HEK293 (cell line): ENCODE measurements at regions not wholly inside any gene's neighbourhood (a gene's known extent, or its start where the extent isn't known, plus 50 kb on each side); places are given as distances from the start of the nearest gene placed in this dataset.

Source experiments
- CTCF ChIA-PET: fragments of 350-600 bp; formaldehyde crosslinking; extraction: SDS; loops from one replicate; lab custom pipeline; 2021; ENCODE audit warnings: antibody characterized with exemption; lab: Yijun Ruan, JAX
- POLR2A ChIA-PET: fragments of 300-600 bp; formaldehyde crosslinking; extraction: SDS; loops from one replicate; lab custom pipeline; 2020; ENCODE audit warnings: antibody characterized with exemption, inconsistent platforms; lab: Yijun Ruan, JAX
- H3K27ac ChIP-seq: fragments of 200-500 bp; sonication (Bioruptor generic); 2 replicates; pipeline ENCODE4 v1.5.1; 2014; ENCODE audit warnings: low read depth, low read length, control low read depth, inconsistent platforms; ENCODE audit errors: extremely low read depth
- H3K36me3 ChIP-seq, 2 experiments: fragments of 200-500 bp in 1 of 2; sonication (Bioruptor generic) in 1 of 2; 1 replicate in 1 of 2; 2 replicates in 1 of 2; pipeline ENCODE4 v1.5.1; 2014 to 2017; ENCODE audit warnings: inconsistent platforms in 2 of 2, low read length in 2 of 2; ENCODE audit not compliant: control insufficient read depth in 2 of 2, insufficient read depth in 1 of 2
- H3K4me1 ChIP-seq: fragments of 200-500 bp; sonication (Bioruptor generic); 2 replicates; pipeline ENCODE4 v1.5.1; 2014; ENCODE audit warnings: mild to moderate bottlenecking, low read length, inconsistent platforms; ENCODE audit not compliant: control insufficient read depth, insufficient read depth
- H3K4me3 ChIP-seq: 2 replicates; pipeline ENCODE4 v1.5.1; 2011; ENCODE audit warnings: low read depth, mild to moderate bottlenecking, control low read depth, low read length, moderate library complexity
- H3K9me3 ChIP-seq: fragments of 200-500 bp; sonication (Bioruptor generic); 2 replicates; pipeline ENCODE4 v1.5.1; 2014; ENCODE audit warnings: low read depth, low read length, inconsistent platforms; ENCODE audit not compliant: control insufficient read depth, insufficient read depth
- EGR2 ChIP-seq: fragments of 450-650 bp; formaldehyde crosslinking; IDR thresholded peaks from 2 replicates; pipeline ENCODE4 v1.5.1; 2016; ENCODE audit warnings: low read depth, missing biosample characterization, missing genetic modification characterization
- KLF8 ChIP-seq: fragments of 450-650 bp; formaldehyde crosslinking; IDR thresholded peaks from 2 replicates; pipeline ENCODE4 v1.5.1; 2016; ENCODE audit warnings: missing biosample characterization, missing genetic modification characterization
- OSR2 ChIP-seq: fragments of 450-650 bp; formaldehyde crosslinking; IDR thresholded peaks from 2 replicates; pipeline ENCODE4 v1.5.1; 2016; ENCODE audit warnings: missing biosample characterization, missing genetic modification characterization
- OVOL3 ChIP-seq: fragments of 450-650 bp; formaldehyde crosslinking; IDR thresholded peaks from 2 replicates; pipeline ENCODE4 v1.5.1; 2016; ENCODE audit warnings: missing biosample characterization, missing genetic modification characterization
- PRDM2 ChIP-seq: fragments of 450-650 bp; formaldehyde crosslinking; IDR thresholded peaks from 2 replicates; pipeline ENCODE4 v1.5.1; 2016; ENCODE audit warnings: missing biosample characterization, missing genetic modification characterization, borderline replicate concordance
- SP2 ChIP-seq: fragments of 450-650 bp; formaldehyde crosslinking; IDR thresholded peaks from 2 replicates; pipeline ENCODE4 v1.5.1; 2016; ENCODE audit warnings: missing biosample characterization, missing genetic modification characterization
- ZBTB17 ChIP-seq: fragments of 450-650 bp; formaldehyde crosslinking; IDR thresholded peaks from 2 replicates; pipeline ENCODE4 v1.5.1; 2016; ENCODE audit warnings: missing biosample characterization, missing genetic modification characterization
- ZBTB20 ChIP-seq: fragments of 450-650 bp; formaldehyde crosslinking; IDR thresholded peaks from 2 replicates; pipeline ENCODE4 v1.5.1; 2016; ENCODE audit warnings: missing biosample characterization, missing genetic modification characterization
- ZBTB48 ChIP-seq: fragments of 450-650 bp; formaldehyde crosslinking; IDR thresholded peaks from 2 replicates; pipeline ENCODE4 v1.5.1; 2016; ENCODE audit warnings: missing biosample characterization, missing genetic modification characterization
- ZFP3 ChIP-seq: fragments of 450-650 bp; formaldehyde crosslinking; IDR thresholded peaks from 2 replicates; pipeline ENCODE4 v1.5.1; 2016; ENCODE audit warnings: low read depth, missing biosample characterization, missing genetic modification characterization
- ZFP37 ChIP-seq: fragments of 450-650 bp; formaldehyde crosslinking; IDR thresholded peaks from 2 replicates; pipeline ENCODE4 v1.5.1; 2016; ENCODE audit warnings: missing biosample characterization, missing genetic modification characterization
- ZNF10 ChIP-seq: fragments of 450-650 bp; formaldehyde crosslinking; IDR thresholded peaks from 2 replicates; pipeline ENCODE4 v1.5.1; 2017; ENCODE audit warnings: missing biosample characterization, missing genetic modification characterization
- ZNF114 ChIP-seq: fragments of 450-650 bp; formaldehyde crosslinking; IDR thresholded peaks from 2 replicates; pipeline ENCODE4 v1.5.0; 2017; ENCODE audit warnings: missing biosample characterization, missing genetic modification characterization
- ZNF174 ChIP-seq: fragments of 450-650 bp; formaldehyde crosslinking; IDR thresholded peaks from 2 replicates; pipeline ENCODE4 v1.5.0; 2017; ENCODE audit warnings: missing biosample characterization, mild to moderate bottlenecking, missing genetic modification characterization
- ZNF175 ChIP-seq: fragments of 450-650 bp; formaldehyde crosslinking; IDR thresholded peaks from 2 replicates; pipeline ENCODE4 v1.5.1; 2016; ENCODE audit warnings: missing biosample characterization, missing genetic modification characterization
- ZNF239 ChIP-seq: fragments of 450-650 bp; formaldehyde crosslinking; IDR thresholded peaks from 2 replicates; pipeline ENCODE4 v1.5.1; 2016; ENCODE audit warnings: missing biosample characterization, missing genetic modification characterization
- ZNF24 ChIP-seq: fragments of 450-650 bp; formaldehyde crosslinking; IDR thresholded peaks from 2 replicates; pipeline ENCODE4 v1.5.1; 2016; ENCODE audit warnings: missing biosample characterization, missing genetic modification characterization
- ZNF248 ChIP-seq: fragments of 450-650 bp; formaldehyde crosslinking; IDR thresholded peaks from 2 replicates; pipeline ENCODE4 v1.5.1; 2017; ENCODE audit warnings: missing biosample characterization, missing genetic modification characterization
- ZNF302 ChIP-seq: fragments of 450-650 bp; formaldehyde crosslinking; IDR thresholded peaks from 2 replicates; pipeline ENCODE4 v1.5.1; 2016; ENCODE audit warnings: missing biosample characterization, missing genetic modification characterization, low read depth
- ZNF324 ChIP-seq: fragments of 450-650 bp; formaldehyde crosslinking; IDR thresholded peaks from 2 replicates; pipeline ENCODE4 v1.5.1; 2016; ENCODE audit warnings: missing biosample characterization, missing genetic modification characterization
- ZNF354C ChIP-seq: fragments of 450-650 bp; formaldehyde crosslinking; IDR thresholded peaks from 2 replicates; pipeline ENCODE4 v1.5.1; 2016; ENCODE audit warnings: missing biosample characterization, missing genetic modification characterization, low read depth, borderline replicate concordance
- ZNF366 ChIP-seq: fragments of 450-650 bp; formaldehyde crosslinking; conservative IDR thresholded peaks from 2 replicates; pipeline ENCODE4 v1.5.1; 2016; ENCODE audit warnings: missing biosample characterization, missing genetic modification characterization
- ZNF37A ChIP-seq: fragments of 450-650 bp; IDR thresholded peaks from 2 replicates; pipeline ENCODE4 v1.5.1; 2018; ENCODE audit warnings: missing biosample characterization, missing genetic modification characterization
- ZNF404 ChIP-seq: fragments of 450-650 bp; formaldehyde crosslinking; IDR thresholded peaks from 2 replicates; pipeline ENCODE4 v1.5.1; 2017; ENCODE audit warnings: missing biosample characterization, missing genetic modification characterization
- ZNF433 ChIP-seq: fragments of 450-650 bp; formaldehyde crosslinking; IDR thresholded peaks from 2 replicates; pipeline ENCODE4 v1.5.1; 2016; ENCODE audit warnings: missing biosample characterization, missing genetic modification characterization, low read depth
- ZNF488 ChIP-seq: fragments of 450-650 bp; formaldehyde crosslinking; IDR thresholded peaks from 2 replicates; pipeline ENCODE4 v1.5.1; 2016; ENCODE audit warnings: missing biosample characterization, missing genetic modification characterization
- ZNF626 ChIP-seq: fragments of 450-650 bp; sonication (Bioruptor Pico); formaldehyde crosslinking; IDR thresholded peaks from 2 replicates; pipeline ENCODE4 v1.5.1; 2018; ENCODE audit warnings: missing biosample characterization, missing genetic modification characterization, inconsistent platforms
- ZNF670 ChIP-seq: fragments of 450-650 bp; formaldehyde crosslinking; IDR thresholded peaks from 2 replicates; pipeline ENCODE4 v1.5.1; 2016; ENCODE audit warnings: missing biosample characterization, missing genetic modification characterization, low read depth
- ZNF777 ChIP-seq: fragments of 450-650 bp; formaldehyde crosslinking; IDR thresholded peaks from 2 replicates; pipeline ENCODE4 v1.5.1; 2017; ENCODE audit warnings: missing biosample characterization, missing genetic modification characterization, borderline replicate concordance

GRCh38 chr15:85932391-85932790, 137.7 kb upstream of the KLHL25 start:
- no peaks in the 10 kb centered on the region for H3K36me3 ChIP-seq
- ChIA-PET POLR2A (no interaction called here), CTCF (interaction anchor here (0.6 kb wide), 1 partner anchor 172 kb away, joined by 3 read pairs; no protein-coding TSS in a partner anchor)
- H3K4me1 ChIP-seq = no peaks in the 10 kb centered on the region
- peak; percentile 68; the same call in 1 of the 2 replicates for TF ChIP-seq ZNF10 (tag by site-specific recombination)
- no peak for TF ChIP-seq ZNF354C
- no peak overlapping the region for H3K27ac ChIP-seq
- no peaks in the 10 kb centered on the region for H3K9me3 ChIP-seq
- H3K4me3 ChIP-seq = no peak overlapping the region

GRCh38 chr15:85934691-85935090, 140.0 kb upstream of the KLHL25 start:
- H3K36me3 ChIP-seq = no peaks in the 10 kb centered on the region
- ChIA-PET POLR2A (no interaction called here), CTCF (no interaction called here)
- TF ChIP-seq ZNF670 (tag by site-specific recombination) (no peak), ZNF114 (no peak), ZNF37A (no peak), ZNF24 (tag by site-specific recombination) (no peak), ZBTB17 (tag by site-specific recombination) (no peak), OSR2 (tag by site-specific recombination) (no peak), ZNF404 (no peak), ZNF174 (tag by site-specific recombination) (no peak), ZNF366 (no peak), ZNF175 (no peak), ZNF239 (no peak), ZBTB20 (tag by site-specific recombination) (no peak), ZNF626 (no peak), ZNF488 (tag by site-specific recombination) (no peak), ZNF302 (no peak)
- H3K9me3 ChIP-seq = no peaks in the 10 kb centered on the region
- H3K4me3 ChIP-seq = no peak overlapping the region
- no peak overlapping the region for H3K27ac ChIP-seq
- H3K4me1 ChIP-seq = no peaks in the 10 kb centered on the region

GRCh38 chr15:85935182-85935581, 140.5 kb upstream of the KLHL25 start:
- Histone ChIP-seq H3K36me3 (no peaks in the 10 kb centered on the region), H3K27ac (no peak overlapping the region), H3K9me3 (no peaks in the 10 kb centered on the region), H3K4me3 (no peak overlapping the region), H3K4me1 (no peaks in the 10 kb centered on the region)
- CTCF ChIA-PET = no interaction called here
- TF ChIP-seq ZNF433 (tag by site-specific recombination) = no peak
- TF ChIP-seq ZFP37 (tag by site-specific recombination) = no peak
- no peak for TF ChIP-seq PRDM2 (tag by site-specific recombination)
- TF ChIP-seq ZNF777 = no peak
- TF ChIP-seq EGR2 (tag by site-specific recombination) = no peak
- no peak for TF ChIP-seq ZNF488 (tag by site-specific recombination)
- TF ChIP-seq ZBTB48 = no peak
- no peak for TF ChIP-seq OSR2 (tag by site-specific recombination)
- TF ChIP-seq ZFP3 = no peak
- no peak for TF ChIP-seq SP2 (tag by site-specific recombination)
- no peak for TF ChIP-seq KLF8 (tag by site-specific recombination)
- no peak for TF ChIP-seq ZNF248 (tag by site-specific recombination)
- TF ChIP-seq ZNF324 (tag by site-specific recombination) = no peak
- no peak for TF ChIP-seq OVOL3 (tag by site-specific recombination)
- POLR2A ChIA-PET = no interaction called here
